SK-MEL-5 (cell line): ENCODE measurements at regions not wholly inside any gene's neighbourhood (a gene's known extent, or its start where the extent isn't known, plus 50 kb on each side); places are given as distances from the start of the nearest gene placed in this dataset.
A peak's percentile ranks its signal among the peaks of the same experiment; 100 is the strongest.

Source experiments
- DNase-seq: peaks from one replicate; pipeline ENCODE4 v3.0.0-alpha.2; 2016; ENCODE audit warnings: low read depth, low spot score
- in situ Hi-C: cut with HindIII; loops from 2 replicates; pipeline ENCODE4 v1.10.0; 2016; ENCODE audit warnings: low sequenced_read_pairs, high pct_unique_total_duplicates, low pct_unique_long_range_greater_than_20kb
- small RNA-seq, 2 experiments: library from RNA; depleted of rRNA; stranded (forward); fragments of <200 nt; gene quantifications; one replicate each; pipeline ENCODE3, GENCODE V24; 2014

GRCh38 chr7:96400001-96400400, 78.1 kb upstream of the SLC25A13 start:
- DNase-seq: peak; percentile 63
- in situ Hi-C loops: no loop called here

GRCh38 chr7:96397936-96398598, 76.2 kb upstream of the SLC25A13 start:
- no peak for DNase-seq
- in situ Hi-C loops: no loop called here

- in situ Hi-C loops: no loop called here
- no peak for DNase-seq
Measured at GRCh38 chr7:96388620-96389383, 66.9 kb upstream of the SLC25A13 start.

- in situ Hi-C loops: no loop called here
Measured at GRCh38 chr7:96388166-96388565, 66.3 kb upstream of the SLC25A13 start.

GRCh38 chr7:96380111-96380512, 58.2 kb upstream of the SLC25A13 start:
- DNase-seq: no peak
- in situ Hi-C loops: no loop called here

More at GRCh38 chr7:96388166-96388565, 66.3 kb upstream of the SLC25A13 start:
- peak; percentile 14 for DNase-seq

GRCh38 chr7:96377399-96377798, 55.5 kb upstream of the SLC25A13 start:
- in situ Hi-C loops: no loop called here
- no peak for DNase-seq

Small RNA genes in the stretch of these regions (small RNA-seq; reads per million reads assigned to genes)
- 0 reads per million in 2 experiments for gene RNU7-188P
